PFSK-1 (cell line): ENCODE measurements at regions not wholly inside any gene's neighbourhood (a gene's known extent, or its start where the extent isn't known, plus 50 kb on each side); places are given as distances from the start of the nearest gene placed in this dataset.

ENCODE experiments used
- POLR2AphosphoS5 ChIP-seq: IDR thresholded peaks from 2 replicates; pipeline ENCODE4 v1.6.1; 2012; ENCODE audit warnings: low read depth, mild to moderate bottlenecking, control low read depth, low read length, moderate library complexity
- REST ChIP-seq, 2 experiments: IDR thresholded peaks; 2 replicates each; pipeline versions ENCODE4 v1.6.1 to v1.8.0; 2011 to 2012; ENCODE audit warnings: low read depth in 2 of 2, low read length in 2 of 2, control low read depth in 1 of 2, inconsistent platforms in 1 of 2, mild to moderate bottlenecking in 1 of 2, moderate library complexity in 1 of 2; ENCODE audit not compliant: insufficient read depth in 1 of 2
- SIN3A ChIP-seq: IDR thresholded peaks from 2 replicates; pipeline ENCODE4 v1.6.1; 2012; ENCODE audit warnings: mild to moderate bottlenecking, low read length, moderate library complexity, borderline replicate concordance; ENCODE audit not compliant: insufficient read depth
- TAF1 ChIP-seq: IDR thresholded peaks from 2 replicates; pipeline ENCODE4 v1.6.1; 2012; ENCODE audit warnings: low read length, control low read depth, borderline replicate concordance; ENCODE audit not compliant: insufficient read depth

DNA sequence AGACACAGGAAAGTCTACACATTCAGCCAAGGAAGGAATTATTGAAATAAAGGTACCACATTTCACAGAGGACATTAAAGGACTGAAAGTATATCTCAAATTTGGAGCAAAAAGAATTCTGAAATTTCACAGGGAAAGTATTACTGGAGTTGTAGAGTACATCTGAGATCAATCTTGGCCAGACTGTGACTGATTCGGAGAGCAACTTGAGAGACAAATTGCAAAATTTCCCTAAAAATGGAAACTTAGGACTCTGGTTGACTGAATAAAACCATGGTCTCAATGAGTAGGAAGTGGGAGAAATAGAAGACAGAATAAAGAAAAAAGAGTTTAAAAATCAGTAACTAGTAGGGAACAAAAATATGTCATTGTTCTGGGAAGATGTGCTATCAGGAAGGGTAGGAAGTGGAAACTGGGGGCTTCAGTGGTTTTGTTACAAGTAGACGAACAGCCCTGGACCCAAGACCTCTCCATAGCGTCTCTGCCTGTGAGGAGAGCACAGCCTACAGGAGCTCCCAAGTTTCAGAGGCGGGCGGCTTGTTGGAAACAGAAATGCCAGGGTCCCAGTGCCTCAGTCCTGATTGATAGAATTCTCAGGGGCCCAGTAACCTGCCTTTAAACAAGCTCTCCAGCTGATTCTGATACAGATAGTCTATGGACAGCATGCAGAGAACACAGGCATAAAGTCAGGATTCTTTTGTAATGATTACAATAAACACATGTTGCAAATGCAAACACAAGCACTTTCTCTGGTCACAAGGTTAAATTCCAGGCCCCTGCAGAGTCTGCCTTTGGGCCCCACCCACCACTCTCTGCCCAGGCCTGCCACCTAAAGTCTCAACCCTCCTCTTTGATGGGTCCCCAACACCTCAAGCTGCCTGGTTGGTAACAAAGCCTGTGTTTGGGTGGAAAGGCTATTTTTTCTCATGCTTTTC lies 63.1 kb downstream of the BBS10 start:
- TF ChIP-seq POLR2AphosphoS5 (no peak), TAF1 (no peak), REST (IDR thresholded peaks at IDR 0.05; ENCODE audit: insufficient read depth in 1 of 2, low read depth in 2 of 2, low read length in 2 of 2) (no peak), SIN3A (no peak)
